Stimulated activated CD8-positive, alpha-beta memory T cell treated with anti-CD3 and anti-CD28 coated beads, Interleukin-7, amount 100 ng/mL, for 48 hours (primary cell): ENCODE measurements at regions not wholly inside any gene's neighbourhood (a gene's known extent, or its start where the extent isn't known, plus 50 kb on each side); places are given as distances from the start of the nearest gene placed in this dataset.

Experiments
- DNase-seq, 2 donors: peaks; one replicate each; pipeline ENCODE4 v3.0.0-alpha.2; 2020; ENCODE audit warnings: low read depth in 1 of 2; ENCODE audit errors: extremely low read depth in 1 of 2

DNA sequence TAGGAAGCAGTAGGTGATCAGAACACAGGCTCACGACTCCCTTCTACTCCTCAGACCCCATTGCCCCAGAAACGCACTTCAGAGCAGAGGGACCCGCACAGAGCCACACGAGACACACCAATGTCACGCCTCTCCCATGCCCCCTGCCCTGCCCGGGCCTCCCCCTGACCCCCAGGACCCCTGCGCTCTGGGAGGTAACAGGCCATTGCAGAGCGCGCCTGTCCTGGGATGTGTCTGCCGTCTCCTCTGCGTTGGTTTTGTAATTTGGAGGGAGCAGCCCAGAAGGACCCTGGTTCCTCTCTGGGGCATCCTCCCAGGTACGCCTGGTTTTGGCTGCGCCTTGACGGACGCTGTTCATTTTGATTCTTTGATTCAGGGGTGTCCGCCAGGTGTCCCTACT lies 85.4 kb downstream of the UNCX start:
- no peak for DNase-seq

DNA sequence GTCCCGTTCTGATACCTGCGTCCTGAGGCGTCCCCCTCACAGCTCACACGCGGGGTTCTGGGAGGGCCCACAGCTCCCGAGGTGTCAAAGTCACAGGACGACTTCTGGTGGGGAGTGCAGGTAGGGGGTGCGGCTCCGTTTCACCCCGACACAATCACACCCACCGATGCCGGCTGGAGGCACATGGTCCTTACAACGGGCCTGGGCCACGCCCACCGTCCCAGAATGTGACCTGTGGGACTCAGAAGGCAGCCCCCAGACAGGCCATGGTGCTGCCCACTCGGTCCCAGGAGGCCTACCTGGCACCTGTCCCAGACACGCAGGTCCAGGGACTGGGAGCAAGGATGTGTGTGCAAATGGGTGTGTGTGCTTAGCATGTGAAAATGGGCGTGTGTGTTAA lies 86.0 kb downstream of the UNCX start:
- DNase-seq, result no peak

DNA sequence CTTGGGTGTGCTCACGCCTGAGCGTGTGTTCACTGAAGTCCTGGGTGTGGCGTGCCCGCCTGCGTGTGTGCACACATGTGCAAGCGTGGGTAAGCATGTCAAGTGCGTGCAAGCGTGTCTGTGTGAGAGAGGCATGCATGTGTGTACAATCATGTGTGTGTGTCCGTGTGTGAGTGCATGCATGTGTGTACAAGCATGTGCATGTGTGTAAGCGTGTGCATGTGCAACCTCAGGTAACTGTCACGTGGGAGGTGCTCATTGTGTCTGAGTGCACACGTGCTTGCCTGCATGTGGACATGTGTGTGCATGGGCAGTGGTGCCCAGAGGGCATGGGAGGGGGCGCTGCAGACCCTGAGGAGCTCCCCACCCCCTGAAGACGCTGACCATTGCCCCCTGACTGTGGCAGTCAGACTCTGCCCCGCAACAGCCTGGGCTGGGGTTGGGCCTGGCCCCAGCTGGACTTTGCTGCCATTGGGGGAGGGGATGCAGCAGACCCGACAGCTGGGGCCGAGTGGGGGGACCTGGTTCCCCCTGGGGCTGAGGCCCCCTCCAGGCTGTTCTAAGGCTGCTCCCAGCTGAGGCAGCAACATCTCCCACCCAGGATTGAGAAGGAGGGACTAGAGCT lies 88.1 kb downstream of the UNCX start:
- DNase-seq, result no peak

DNA sequence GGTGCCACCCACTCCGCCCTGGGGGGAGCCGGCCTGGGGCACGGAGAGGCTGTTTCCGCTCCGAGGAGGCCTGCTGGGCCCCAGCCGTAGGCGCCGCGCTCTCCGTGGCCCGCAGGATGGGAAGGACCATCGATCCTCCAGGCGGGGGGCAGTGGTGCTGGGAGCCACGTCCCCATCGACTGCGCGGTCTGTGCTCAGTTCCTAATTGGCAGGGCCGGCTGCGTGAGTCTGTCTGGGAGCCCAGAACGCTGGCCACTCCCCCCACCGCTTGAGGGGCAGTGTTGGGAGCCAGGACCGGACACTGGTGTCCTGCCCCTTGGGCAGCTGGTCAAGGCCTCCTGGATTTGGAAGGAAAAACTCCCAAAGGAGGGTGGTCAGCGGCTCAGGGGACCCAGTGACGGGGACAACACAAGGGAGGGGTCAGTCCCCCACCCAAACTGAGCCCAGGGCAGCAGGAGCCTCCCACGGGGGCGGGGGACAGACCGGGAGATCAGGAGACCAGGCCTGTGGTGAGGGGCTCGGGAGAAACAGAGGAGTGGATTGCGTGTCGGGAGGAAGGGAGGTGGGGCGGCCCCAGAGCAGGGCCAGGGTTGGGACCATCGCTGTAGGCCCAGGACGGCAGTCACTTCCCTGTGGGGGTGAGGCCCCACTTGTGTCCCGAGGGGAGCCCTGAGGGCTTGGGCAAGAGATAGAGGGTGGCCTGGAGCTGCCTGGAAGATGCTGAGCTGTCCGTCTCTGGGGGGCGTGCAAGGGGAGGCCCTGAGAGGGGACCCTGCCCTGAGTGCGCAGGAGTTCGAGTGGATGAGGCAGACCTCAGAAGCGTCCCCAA lies 89.0 kb downstream of the UNCX start:
- no peak for DNase-seq

DNA sequence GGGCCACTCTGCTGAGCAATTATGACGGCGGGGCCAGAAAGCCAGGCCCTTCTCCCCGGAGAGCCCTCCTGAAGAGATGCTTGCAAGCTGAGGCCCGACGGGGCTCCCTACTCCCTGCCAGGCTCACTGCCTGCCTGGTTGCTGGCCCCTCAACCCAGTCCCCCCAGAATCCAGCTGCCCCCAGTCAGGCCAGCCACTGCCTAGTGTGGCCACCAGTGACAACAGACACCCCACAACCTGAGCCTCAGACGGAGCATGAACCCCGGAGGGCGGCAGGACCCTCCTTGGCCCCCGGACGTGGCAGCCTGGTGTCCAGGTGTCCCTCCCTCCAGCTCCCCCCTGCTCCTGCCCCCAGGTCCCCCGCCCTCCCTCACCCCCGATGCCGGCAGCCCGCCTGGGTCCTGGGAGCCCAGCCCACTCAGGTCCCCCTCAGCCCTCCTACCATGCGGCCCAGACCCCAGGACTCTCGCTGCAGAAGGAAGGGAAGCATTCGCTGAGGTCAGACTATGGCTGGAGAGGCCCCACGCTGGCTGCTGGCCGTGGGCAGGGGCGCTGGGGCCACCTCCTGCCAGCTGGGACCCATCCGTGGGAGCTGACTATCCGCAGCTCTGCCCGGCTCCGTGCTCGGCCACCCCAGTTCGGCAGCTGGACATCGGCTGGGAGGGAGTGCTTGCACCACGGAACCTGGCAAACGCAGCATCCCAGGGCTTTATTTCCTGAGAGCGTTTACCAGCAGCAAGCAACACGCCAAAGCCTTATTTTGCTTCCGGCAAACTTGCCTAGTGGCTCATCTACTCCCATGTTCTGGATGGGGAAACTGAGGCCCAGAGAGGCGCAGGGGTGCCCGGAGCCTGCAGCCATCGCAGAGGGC lies 89.8 kb downstream of the UNCX start:
- DNase-seq, result no peak

DNA sequence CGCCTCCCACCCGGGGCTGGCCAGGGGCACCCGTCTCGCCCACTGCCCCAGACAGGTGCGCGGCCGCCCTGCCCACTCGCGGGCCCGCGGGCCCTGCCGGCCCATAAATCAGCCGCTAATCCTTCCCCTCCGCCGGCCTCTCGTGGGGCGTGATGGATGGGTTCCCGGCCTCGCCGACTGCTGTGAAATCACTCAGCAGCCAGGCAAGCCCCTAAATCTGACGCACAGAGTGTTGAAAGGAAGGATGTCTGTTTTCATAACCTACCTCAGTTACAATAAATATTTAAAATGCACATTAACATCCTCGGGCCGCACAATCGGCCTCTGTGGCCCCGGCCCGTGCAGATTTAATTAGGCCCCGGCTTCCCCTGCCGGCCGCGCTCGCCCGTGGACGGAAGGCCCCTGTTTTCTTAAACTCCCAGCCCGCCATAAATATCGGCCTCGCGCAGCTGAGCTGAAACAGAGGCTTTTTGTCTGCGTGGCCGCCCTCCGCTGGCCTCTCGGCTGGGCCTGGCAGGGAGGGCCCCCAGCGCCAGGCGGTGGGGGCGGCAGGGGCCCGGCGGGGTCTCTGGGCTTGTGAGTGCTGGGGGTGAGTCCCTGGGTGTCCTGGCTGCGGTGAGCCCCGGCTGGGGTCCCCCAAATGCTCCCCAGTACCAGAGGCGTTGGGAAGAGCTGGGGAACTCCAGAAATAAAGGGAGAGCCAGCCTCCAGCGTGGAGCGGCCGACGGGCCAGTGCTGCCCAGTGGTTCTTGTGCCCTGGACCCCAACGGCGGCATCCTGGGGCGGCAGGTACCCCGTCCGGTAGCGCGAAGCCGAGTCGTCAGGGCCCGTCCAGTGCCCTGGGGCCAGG lies 90.7 kb downstream of the UNCX start:
- no peak for DNase-seq

DNA sequence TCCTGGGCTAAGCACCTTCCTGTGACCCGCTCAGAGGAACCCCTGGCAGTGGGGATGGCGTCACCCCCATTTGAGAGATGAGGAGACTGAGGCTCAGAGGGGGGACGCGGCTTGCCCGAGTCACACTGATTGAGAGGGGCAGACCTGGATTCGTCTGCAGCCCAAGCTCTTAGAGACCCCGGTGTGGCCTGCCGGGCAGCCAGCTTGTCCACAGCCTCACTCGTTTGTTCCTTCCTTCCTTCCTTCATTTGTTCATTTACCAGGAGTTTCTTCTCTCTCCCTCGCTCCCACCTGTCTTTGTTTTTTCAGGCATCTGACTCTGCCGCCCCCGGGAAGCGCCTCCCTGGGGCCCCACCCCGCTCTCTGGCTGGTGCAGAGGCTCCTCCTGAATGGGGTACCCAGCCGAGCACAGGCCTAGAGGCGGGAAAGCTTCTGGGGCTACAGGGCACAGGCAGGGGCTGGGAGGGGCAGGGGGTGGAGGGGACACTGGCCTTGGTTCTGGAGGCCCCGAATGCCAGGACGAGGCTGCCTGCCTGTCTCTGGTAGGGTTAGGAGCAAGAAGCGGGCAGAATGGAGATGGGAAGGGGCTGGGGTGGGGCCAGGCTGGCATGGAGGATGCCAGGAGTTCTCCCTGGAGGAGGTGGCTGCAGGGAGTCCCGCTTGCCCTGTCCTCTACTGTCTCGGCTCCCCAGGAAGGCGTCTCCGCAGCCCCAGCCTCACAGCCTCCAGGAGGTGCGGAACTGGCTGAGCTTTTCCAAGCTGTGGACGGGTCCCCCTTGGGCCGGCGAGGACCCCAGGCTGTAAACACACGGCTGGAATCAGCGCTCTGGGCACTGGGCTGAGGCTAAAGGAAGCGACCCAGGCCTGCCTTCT lies 91.6 kb downstream of the UNCX start:
- DNase-seq, result no peak

DNA sequence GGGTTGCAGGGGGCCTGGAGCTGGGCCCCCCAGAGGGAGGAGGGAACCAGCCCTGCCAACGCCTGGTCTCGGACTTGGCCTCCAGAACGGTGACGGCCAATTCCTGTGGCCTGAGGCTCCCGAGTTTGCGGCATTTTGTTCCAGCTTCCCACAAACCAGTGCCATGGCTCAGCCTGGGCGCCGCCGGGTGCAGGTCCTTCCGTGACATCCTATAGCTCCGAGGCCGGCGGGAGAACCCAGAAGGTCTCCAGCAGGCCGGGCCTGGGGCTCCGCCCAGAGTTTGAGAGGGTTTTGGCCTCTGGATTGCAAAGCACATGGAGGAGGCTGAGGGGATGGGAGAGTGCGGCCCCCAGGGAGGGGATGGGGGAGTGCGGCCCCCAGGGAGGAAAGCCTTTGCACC lies 92.6 kb downstream of the UNCX start:
- DNase-seq, result no peak

DNA sequence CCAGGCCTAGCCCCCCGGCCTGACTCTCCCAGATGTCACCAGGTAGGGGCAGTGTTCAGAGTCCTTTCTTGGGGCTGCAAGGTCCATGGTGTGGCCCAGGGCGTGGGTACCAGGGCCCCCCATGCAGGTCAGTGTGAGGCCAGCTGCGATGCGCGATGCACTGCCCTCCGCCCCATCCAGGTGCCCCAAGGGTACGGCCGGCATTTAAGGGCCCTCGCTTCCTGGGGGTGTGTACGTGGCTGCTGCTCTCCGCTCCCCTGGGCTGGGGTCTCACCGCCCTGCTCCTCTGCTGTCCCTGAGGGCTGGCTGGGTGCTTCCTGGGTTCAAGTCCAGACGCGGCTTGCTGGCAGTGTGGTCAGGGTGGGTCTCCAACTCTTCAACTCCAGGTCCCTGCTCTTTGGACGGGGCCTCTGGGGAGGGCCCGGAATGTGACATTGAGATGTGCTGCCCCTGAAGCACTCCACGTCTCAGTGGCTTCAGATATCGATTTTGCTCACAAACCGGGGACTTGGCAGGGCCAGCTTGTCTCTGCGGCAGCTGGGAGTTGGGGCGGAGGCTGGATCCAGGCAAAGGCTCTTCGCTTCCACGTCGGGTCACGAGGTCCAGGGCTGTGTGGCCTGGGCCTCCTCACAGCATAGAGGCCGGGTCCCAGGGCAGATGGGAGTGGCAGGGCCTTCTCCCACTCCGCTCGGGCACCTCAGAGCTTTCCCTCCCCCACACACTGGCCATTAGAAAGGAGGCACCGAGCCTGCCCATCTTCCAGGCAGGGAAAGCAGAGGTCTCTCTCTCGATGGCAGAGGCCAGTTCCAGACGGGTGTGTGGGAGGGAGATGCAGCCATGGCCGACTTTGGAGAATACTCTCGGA lies 93.2 kb downstream of the UNCX start:
- DNase-seq, result no peak

DNA sequence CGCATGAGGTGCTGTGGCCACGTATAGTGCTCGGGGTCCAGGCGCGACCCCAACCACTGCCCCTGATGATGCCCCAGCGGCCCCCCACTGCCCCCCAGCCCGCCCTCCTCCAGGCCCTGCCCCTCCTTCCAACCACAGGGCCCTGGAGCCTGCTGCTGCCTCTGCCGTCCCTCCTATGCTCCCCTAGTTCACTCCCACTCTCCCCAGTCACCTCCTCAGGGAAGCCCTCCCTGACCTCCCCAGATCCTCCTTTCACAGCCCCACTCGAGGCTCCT lies 93.8 kb downstream of the UNCX start:
- DNase-seq, result no peak

DNA sequence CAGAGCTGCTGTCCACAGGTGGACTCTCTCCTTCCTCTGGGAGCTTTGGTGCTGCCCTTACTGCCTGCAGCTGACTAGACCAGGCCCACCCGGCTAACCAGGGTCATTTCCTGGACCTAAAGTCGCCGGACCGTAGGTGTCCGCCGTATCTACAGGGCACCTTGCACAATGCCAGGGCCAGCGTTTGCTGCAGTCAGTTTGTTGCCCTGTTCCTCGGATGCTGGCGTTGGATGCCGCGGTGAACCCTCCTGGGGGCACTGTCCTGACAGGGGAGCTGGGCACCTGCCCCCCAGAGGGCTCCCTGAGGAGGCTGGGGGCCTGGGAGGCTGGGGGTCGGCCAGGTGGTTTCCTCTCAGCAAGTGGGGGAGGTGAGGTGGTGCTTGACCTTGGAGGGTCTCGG lies 96.6 kb downstream of the UNCX start:
- no peak for DNase-seq

DNA sequence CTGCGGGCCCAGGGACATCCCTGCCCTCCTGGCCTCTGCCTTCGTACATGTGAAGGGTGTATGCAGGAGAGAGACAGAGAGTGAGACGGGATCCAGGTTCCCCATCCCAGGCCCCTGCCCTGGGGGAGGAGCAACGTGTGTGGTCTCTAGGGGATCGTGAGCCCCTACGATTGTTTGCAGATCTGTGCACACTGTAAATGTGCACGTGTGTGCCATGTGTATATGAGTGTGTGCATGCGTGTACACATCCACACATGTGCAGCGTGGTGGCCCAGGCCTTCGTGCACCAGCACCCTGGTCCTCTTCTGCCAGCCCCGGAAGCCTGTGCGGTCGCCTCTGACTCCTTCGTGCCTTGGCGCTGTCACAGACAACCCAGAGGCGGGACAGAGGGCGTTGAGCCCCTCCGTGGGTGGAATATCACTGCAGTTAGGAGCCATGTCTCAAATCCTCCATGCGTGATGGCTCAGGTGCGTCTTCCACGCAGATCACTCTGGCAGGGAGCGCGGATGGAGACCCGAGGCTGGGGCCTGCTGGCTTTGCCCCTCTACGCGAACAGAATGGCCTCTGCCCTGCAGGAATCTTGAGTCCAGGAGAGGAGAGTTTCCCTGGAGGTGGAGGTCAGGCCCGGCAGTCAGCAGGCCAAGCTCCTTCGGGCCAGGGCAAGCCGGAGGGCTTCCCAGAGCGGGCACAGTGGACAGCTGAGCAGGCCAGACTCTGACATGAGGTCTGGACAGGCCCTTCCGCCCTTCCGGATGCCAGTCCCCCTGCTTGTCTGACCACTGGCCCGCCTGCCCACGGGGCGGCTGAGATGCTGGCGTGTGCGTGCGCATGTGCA lies 97.5 kb downstream of the UNCX start:
- no peak for DNase-seq

DNA sequence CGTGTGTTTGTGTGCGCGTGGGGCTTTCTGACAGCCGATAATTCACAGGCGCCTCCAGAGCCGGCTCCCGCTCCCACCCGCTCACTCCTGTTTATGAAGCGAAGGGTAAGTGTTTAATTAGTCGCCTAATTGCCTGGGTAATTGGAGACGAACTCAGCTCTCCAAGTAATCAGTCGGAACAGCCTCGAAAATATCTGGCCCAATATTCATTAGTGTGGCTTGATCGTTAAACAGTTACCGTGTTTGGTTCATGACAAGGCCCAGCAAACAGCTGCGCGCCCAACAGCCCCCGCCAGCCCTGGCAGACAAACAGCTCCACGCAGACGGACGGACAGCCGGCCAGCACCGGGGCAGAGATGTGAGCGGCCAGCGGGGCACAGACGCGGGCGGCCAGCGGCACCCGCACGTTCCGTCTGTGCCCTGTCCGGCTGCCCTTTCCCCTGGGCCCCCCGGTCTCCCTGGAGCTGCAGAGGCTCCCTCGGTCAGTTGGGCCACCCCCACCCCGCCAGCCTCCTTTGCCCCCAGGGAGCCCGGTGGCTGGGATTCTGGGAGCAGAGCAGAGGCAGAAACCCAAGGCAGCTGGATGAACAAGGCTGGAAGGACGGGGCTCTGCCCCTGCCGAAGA lies 98.2 kb downstream of the UNCX start:
- no peak for DNase-seq

DNA sequence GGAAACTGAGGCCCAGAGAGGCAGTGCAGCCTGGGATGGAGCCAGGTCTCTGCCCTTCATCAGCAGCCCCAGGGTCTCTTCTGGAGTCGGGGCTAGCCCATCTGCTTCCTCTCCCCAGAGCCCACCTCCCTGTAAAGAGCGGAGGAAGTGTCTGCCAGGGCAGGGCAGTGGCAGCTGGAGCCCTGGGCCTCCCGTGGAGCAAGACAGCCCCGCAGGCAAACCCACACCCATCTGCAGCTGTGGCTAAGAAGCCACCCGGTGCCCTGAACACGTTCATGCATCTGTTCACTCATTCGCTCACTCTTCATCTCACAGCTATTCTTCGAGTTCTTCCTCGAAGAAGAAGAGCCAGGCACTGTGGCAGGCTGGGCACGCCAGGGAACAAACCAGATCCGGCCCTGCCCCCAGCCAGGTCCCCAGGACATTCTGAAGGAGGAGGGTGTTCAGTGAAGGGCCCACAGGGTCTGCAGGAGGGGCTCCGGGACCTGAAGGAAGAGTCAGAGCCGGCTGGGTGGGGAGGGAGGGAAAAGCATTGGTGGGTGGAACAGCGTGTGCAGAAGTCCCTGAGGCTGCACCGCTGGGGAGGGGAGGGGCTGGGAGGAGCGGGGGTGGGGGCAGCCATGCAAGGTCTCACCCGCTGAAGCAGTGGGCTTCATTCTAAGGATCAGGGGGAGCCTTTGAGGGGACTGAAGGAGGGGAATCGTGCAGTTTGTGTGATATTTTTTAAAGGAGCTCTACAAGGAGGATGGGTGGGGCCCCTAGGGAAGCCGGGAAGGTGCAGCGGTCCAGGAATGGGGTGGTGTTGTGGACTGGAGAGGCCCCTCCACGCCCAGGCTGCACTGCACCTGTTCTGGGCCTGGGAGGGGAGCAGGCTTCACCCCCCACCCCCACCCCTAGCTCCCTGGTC lies 99.1 kb downstream of the UNCX start:
- no peak for DNase-seq

DNA sequence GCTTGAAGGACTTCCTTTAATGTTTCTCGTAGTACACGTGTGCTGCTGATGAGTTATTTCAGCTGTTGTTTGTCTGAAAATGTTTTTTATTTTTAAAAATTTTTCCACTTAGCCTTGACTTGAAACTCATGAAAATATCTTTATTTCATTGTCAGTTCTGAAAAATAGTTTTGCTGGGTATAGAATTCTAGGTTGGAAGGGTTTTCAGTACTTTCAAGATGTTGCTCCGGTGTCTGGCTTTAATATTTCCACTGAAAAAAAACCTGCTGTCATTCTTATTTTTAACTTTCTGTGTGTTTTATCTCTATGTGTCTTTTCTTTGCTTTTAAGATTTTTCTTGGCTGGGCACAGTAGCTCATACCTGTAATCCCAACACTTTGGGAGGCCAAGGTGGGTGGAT lies 103.8 kb downstream of the UNCX start:
- no peak for DNase-seq

DNA sequence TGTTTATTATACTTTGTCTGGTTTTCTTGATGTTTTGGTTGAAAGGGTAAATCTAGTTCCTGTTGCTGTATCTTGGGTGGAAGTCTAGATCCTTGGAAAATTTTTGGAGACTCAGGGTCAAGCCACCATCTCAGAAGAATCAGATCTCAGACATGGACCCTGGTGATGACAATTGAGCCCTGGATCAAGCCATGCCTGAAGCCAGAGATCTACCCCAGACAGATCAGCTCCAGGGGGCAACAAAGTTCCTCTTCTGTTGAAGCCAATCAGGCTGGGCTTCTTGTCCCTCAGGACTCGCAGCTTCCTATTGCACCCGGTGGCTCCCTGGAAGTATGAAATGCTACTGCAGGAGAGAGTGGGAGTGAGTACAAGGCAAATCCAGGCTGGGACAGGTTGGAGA lies 106.9 kb downstream of the UNCX start:
- DNase-seq, result no peak

DNA sequence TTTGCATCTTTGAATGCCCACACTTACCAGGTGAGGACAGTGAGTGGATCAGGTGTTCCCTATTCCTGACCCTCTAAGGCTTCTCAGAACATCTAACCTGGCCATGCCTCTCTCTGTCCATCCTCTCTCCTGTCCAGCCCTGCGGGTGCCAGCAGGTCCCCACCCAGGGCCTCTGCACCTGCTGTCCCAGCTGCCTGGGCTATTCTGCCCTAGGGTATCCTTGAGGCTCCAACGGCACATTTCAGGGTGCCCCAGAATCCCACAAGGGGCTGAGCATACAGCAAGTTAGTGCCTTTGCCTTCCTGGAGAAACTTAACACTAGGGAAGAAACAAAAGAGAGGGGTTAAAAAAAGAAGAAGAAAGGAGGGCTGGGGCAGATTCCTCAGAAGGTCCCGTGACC lies 107.4 kb downstream of the UNCX start:
- DNase-seq, result no peak
